ENCODE measurements at regions not wholly inside any gene's neighbourhood (a gene's known extent, or its start where the extent isn't known, plus 50 kb on each side); places are given as distances from the start of the nearest gene placed in this dataset.

DNA sequence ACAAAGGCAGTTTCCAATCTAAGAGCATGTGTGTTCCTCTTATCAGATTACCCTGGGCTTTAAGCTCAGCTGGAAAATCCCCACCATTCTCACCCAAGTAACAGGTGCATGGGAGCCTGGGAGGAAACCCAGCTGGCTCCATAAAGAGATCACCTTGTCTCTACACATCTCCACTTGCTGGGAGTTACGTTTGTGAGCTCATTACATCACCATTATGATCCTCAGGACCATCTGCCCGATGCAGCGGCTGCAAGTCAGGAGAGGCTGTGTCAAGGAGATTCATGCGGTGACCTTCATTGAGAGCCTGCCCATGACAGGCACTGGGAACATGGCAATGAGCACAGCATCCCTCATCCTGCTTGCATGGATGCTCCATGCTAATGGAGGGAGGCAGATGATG, 618.0 kb downstream of the NPHP4 start:
- TF ChIP-seq, protein P1, sequence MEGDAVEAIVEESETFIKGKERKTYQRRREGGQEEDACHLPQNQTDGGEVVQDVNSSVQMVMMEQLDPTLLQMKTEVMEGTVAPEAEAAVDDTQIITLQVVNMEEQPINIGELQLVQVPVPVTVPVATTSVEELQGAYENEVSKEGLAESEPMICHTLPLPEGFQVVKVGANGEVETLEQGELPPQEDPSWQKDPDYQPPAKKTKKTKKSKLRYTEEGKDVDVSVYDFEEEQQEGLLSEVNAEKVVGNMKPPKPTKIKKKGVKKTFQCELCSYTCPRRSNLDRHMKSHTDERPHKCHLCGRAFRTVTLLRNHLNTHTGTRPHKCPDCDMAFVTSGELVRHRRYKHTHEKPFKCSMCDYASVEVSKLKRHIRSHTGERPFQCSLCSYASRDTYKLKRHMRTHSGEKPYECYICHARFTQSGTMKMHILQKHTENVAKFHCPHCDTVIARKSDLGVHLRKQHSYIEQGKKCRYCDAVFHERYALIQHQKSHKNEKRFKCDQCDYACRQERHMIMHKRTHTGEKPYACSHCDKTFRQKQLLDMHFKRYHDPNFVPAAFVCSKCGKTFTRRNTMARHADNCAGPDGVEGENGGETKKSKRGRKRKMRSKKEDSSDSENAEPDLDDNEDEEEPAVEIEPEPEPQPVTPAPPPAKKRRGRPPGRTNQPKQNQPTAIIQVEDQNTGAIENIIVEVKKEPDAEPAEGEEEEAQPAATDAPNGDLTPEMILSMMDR (IDR thresholded peaks at IDR 0.05) = no peak
- TF ChIP-seq POLR2A (IDR thresholded peaks at IDR 0.05) = no peak
